ENCODE measurements at regions not wholly inside any gene's neighbourhood (a gene's known extent, or its start where the extent isn't known, plus 50 kb on each side); places are given as distances from the start of the nearest gene placed in this dataset.

DNA sequence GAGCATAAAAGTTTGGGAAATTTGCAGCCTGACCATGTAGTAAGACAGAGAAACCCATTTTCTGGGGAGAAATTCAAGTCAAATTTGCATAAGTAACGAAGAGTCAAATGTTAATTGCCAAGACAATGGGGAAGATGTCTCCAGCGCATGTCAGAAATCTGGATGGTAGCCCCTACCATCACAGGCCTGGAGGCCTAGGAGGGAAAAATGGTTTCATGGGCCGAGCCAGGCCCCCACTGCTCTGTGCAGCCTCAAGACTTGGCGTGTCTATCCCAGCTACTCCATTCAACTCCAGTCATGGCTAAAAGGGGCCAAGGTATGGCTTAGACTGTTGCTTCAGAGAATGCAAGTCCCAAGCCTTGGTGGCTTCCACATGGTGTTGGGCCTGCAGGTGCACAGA is 269.8 kb downstream of the RFC3 start:
- Histone ChIP-seq H3K27me3 (ENCODE audit: insufficient read depth, low read length, poor library complexity) (no peaks in the 10 kb centered on the region), H4K20me1 (ENCODE audit: insufficient read depth, low read length) (no peaks in the 10 kb centered on the region), H3K4me2 (ENCODE audit: insufficient read depth, low read length) (no peak overlapping the region), H3K4me3 (ENCODE audit: low read depth in 1 of 2, low read length in 2 of 2) (no peak overlapping the region), H3K36me3 (ENCODE audit: insufficient read depth, low read length) (no peaks in the 10 kb centered on the region), H3K9ac (ENCODE audit: low read depth, low read length) (no peak overlapping the region), H3K27ac (ENCODE audit: low read length) (no peak overlapping the region), H3K9me3 (ENCODE audit: insufficient read depth, low read length, severe bottlenecking) (peaks cover 3% of the 10 kb centered on the region), H2AFZ (ENCODE audit: low read depth, low read length) (no peak overlapping the region), H3K4me1 (ENCODE audit: insufficient read depth, low read length) (no peaks in the 10 kb centered on the region), H3K79me2 (ENCODE audit: insufficient read depth, low read length) (no peaks in the 10 kb centered on the region)
- TF ChIP-seq, protein P1, sequence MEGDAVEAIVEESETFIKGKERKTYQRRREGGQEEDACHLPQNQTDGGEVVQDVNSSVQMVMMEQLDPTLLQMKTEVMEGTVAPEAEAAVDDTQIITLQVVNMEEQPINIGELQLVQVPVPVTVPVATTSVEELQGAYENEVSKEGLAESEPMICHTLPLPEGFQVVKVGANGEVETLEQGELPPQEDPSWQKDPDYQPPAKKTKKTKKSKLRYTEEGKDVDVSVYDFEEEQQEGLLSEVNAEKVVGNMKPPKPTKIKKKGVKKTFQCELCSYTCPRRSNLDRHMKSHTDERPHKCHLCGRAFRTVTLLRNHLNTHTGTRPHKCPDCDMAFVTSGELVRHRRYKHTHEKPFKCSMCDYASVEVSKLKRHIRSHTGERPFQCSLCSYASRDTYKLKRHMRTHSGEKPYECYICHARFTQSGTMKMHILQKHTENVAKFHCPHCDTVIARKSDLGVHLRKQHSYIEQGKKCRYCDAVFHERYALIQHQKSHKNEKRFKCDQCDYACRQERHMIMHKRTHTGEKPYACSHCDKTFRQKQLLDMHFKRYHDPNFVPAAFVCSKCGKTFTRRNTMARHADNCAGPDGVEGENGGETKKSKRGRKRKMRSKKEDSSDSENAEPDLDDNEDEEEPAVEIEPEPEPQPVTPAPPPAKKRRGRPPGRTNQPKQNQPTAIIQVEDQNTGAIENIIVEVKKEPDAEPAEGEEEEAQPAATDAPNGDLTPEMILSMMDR (IDR thresholded peaks at IDR 0.05; ENCODE audit: borderline replicate concordance, extremely low read depth, low read length, poor library complexity, severe bottlenecking), result no peak
- TF ChIP-seq EZH2 (IDR thresholded peaks at IDR 0.05; ENCODE audit: borderline replicate concordance, low read depth, low read length, severe bottlenecking), result no peak
- DNase-seq (no peak), ATAC-seq (ENCODE audit: insufficient read depth, low read depth) (no peak)

GRCh38 chr13:34103854-34104253 is 285.9 kb downstream of the RFC3 start:
- Histone ChIP-seq H3K27me3 (ENCODE audit: insufficient read depth, low read length, poor library complexity) (no peaks in the 10 kb centered on the region), H2AFZ (ENCODE audit: low read depth, low read length) (no peak overlapping the region), H3K79me2 (ENCODE audit: insufficient read depth, low read length) (no peaks in the 10 kb centered on the region), H3K36me3 (ENCODE audit: insufficient read depth, low read length) (no peaks in the 10 kb centered on the region), H3K4me2 (ENCODE audit: insufficient read depth, low read length) (no peak overlapping the region), H3K4me3 (ENCODE audit: low read depth in 1 of 2, low read length in 2 of 2) (no peak overlapping the region), H3K9me3 (ENCODE audit: insufficient read depth, low read length, severe bottlenecking) (no peaks in the 10 kb centered on the region), H3K4me1 (ENCODE audit: insufficient read depth, low read length) (no peaks in the 10 kb centered on the region), H4K20me1 (ENCODE audit: insufficient read depth, low read length) (no peaks in the 10 kb centered on the region), H3K27ac (ENCODE audit: low read length) (no peak overlapping the region), H3K9ac (ENCODE audit: low read depth, low read length) (no peak overlapping the region)
- ATAC-seq (ENCODE audit: insufficient read depth, low read depth), result no peak
- DNase-seq, result no peak
- no peak for TF ChIP-seq EZH2 (IDR thresholded peaks at IDR 0.05; ENCODE audit: borderline replicate concordance, low read depth, low read length, severe bottlenecking)
- TF ChIP-seq, protein P1 (IDR thresholded peaks at IDR 0.05; ENCODE audit: borderline replicate concordance, extremely low read depth, low read length, poor library complexity, severe bottlenecking), result no peak

GRCh38 chr13:34104853-34105252 is 286.9 kb downstream of the RFC3 start:
- H3K36me3 ChIP-seq (ENCODE audit: insufficient read depth, low read length), result no peaks in the 10 kb centered on the region
- H3K27ac ChIP-seq (ENCODE audit: low read length), result no peak overlapping the region
- H3K4me1 ChIP-seq (ENCODE audit: insufficient read depth, low read length), result no peaks in the 10 kb centered on the region
- H3K9me3 ChIP-seq (ENCODE audit: insufficient read depth, low read length, severe bottlenecking), result no peaks in the 10 kb centered on the region
- H3K4me3 ChIP-seq (ENCODE audit: low read depth in 1 of 2, low read length in 2 of 2), result no peak overlapping the region
- no peaks in the 10 kb centered on the region for H3K79me2 ChIP-seq (ENCODE audit: insufficient read depth, low read length)
- ATAC-seq (ENCODE audit: insufficient read depth, low read depth) (no peak), DNase-seq (no peak)
- no peaks in the 10 kb centered on the region for H4K20me1 ChIP-seq (ENCODE audit: insufficient read depth, low read length)
- TF ChIP-seq EZH2 (IDR thresholded peaks at IDR 0.05; ENCODE audit: borderline replicate concordance, low read depth, low read length, severe bottlenecking), result no peak
- TF ChIP-seq, protein P1 (IDR thresholded peaks at IDR 0.05; ENCODE audit: borderline replicate concordance, extremely low read depth, low read length, poor library complexity, severe bottlenecking), result no peak
- no peaks in the 10 kb centered on the region for H3K27me3 ChIP-seq (ENCODE audit: insufficient read depth, low read length, poor library complexity)
- H3K9ac ChIP-seq (ENCODE audit: low read depth, low read length), result no peak overlapping the region
- no peak overlapping the region for H2AFZ ChIP-seq (ENCODE audit: low read depth, low read length)
- H3K4me2 ChIP-seq (ENCODE audit: insufficient read depth, low read length), result no peak overlapping the region

- Histone ChIP-seq H3K9ac (ENCODE audit: low read depth, low read length) (no peak overlapping the region), H3K27ac (ENCODE audit: low read length) (no peak overlapping the region), H3K27me3 (ENCODE audit: insufficient read depth, low read length, poor library complexity) (no peaks in the 10 kb centered on the region), H3K36me3 (ENCODE audit: insufficient read depth, low read length) (no peaks in the 10 kb centered on the region), H2AFZ (ENCODE audit: low read depth, low read length) (no peak overlapping the region), H3K79me2 (ENCODE audit: insufficient read depth, low read length) (no peaks in the 10 kb centered on the region), H4K20me1 (ENCODE audit: insufficient read depth, low read length) (no peaks in the 10 kb centered on the region), H3K9me3 (ENCODE audit: insufficient read depth, low read length, severe bottlenecking) (no peaks in the 10 kb centered on the region), H3K4me2 (ENCODE audit: insufficient read depth, low read length) (no peak overlapping the region), H3K4me3 (ENCODE audit: low read depth in 1 of 2, low read length in 2 of 2) (no peak overlapping the region), H3K4me1 (ENCODE audit: insufficient read depth, low read length) (no peaks in the 10 kb centered on the region)
- DNase-seq, result no peak
- no peak for ATAC-seq (ENCODE audit: insufficient read depth, low read depth)
- TF ChIP-seq, protein P1 (IDR thresholded peaks at IDR 0.05; ENCODE audit: borderline replicate concordance, extremely low read depth, low read length, poor library complexity, severe bottlenecking), result no peak
- TF ChIP-seq EZH2 (IDR thresholded peaks at IDR 0.05; ENCODE audit: borderline replicate concordance, low read depth, low read length, severe bottlenecking), result no peak
Observed at GRCh38 chr13:34107806-34108205, 289.9 kb downstream of the RFC3 start.

Measured in DND-41 (cell line).